HG03575 (cell line): ENCODE measurements at regions not wholly inside any gene's neighbourhood (a gene's known extent, or its start where the extent isn't known, plus 50 kb on each side); places are given as distances from the start of the nearest gene placed in this dataset.

ENCODE experiments used
- ATAC-seq: cut with Tn5 transposase; IDR thresholded peaks from one replicate; pipeline ENCODE4 v1.9.1; 2021; ENCODE audit not compliant: unreplicated experiment, insufficient number of reproducible peaks, low FRiP score; ENCODE audit errors: extremely low read depth

GRCh38 chr6:91317247-91317835 is 730.5 kb upstream of the MAP3K7 start:
- no peak for ATAC-seq

GRCh38 chr6:91310178-91310577 is 723.3 kb upstream of the MAP3K7 start:
- ATAC-seq = no peak

GRCh38 chr6:91305755-91306154 is 718.9 kb upstream of the MAP3K7 start:
- no peak for ATAC-seq

- ATAC-seq = no peak
These were observed 717.6 kb upstream of the MAP3K7 start for GRCh38 chr6:91304521-91304920.

GRCh38 chr6:91303326-91303725 is 716.5 kb upstream of the MAP3K7 start:
- no peak for ATAC-seq

- no peak for ATAC-seq
These were observed 712.9 kb upstream of the MAP3K7 start for GRCh38 chr6:91299544-91300491.

GRCh38 chr6:91298543-91299145 is 711.8 kb upstream of the MAP3K7 start:
- ATAC-seq = no peak

- ATAC-seq = no peak
These were observed 706.5 kb upstream of the MAP3K7 start for GRCh38 chr6:91293395-91293794.

- ATAC-seq = no peak
These were observed 704.2 kb upstream of the MAP3K7 start for GRCh38 chr6:91291071-91291470.

- ATAC-seq = no peak
These were observed 701.9 kb upstream of the MAP3K7 start for GRCh38 chr6:91288741-91289140.

- no peak for ATAC-seq
These were observed 695.0 kb upstream of the MAP3K7 start for GRCh38 chr6:91281901-91282300.

GRCh38 chr6:91280494-91280830 is 693.6 kb upstream of the MAP3K7 start:
- ATAC-seq = no peak

- ATAC-seq = no peak
These were observed 693.0 kb upstream of the MAP3K7 start for GRCh38 chr6:91279740-91280493.

- no peak for ATAC-seq
These were observed 691.5 kb upstream of the MAP3K7 start for GRCh38 chr6:91278416-91278815.

- ATAC-seq = no peak
These were observed 689.4 kb upstream of the MAP3K7 start for GRCh38 chr6:91276315-91276714.

GRCh38 chr6:91273729-91274128 is 686.9 kb upstream of the MAP3K7 start:
- ATAC-seq = no peak

GRCh38 chr6:91271807-91272206 is 684.9 kb upstream of the MAP3K7 start:
- no peak for ATAC-seq

GRCh38 chr6:91268941-91269340 is 682.1 kb upstream of the MAP3K7 start:
- ATAC-seq = no peak

- no peak for ATAC-seq
These were observed 680.4 kb upstream of the MAP3K7 start for GRCh38 chr6:91267246-91267645.
